Esophagus muscularis mucosa (tissue), 4 donors: ENCODE measurements at regions not wholly inside any gene's neighbourhood (a gene's known extent, or its start where the extent isn't known, plus 50 kb on each side); places are given as distances from the start of the nearest gene placed in this dataset.
"Not testable (repeated sequence)": the region's sequence is repeated elsewhere in the genome, so short reads cannot be mapped to it uniquely, and the experiment has no call there.

Experiments used
- CTCF ChIP-seq, 3 experiments: fragments of 200-600 bp in 2 of 3; fragments of 450-650 bp in 1 of 3; sonication (generic) in 2 of 3; IDR thresholded peaks; one replicate each; pipeline ENCODE4 v1.5.1; 2017 to 2019; ENCODE audit warnings: antibody characterized with exemption in 3 of 3, mild to moderate bottlenecking in 2 of 3, moderate library complexity in 1 of 3
- EP300 ChIP-seq: sonication (generic); formaldehyde crosslinking; IDR thresholded peaks from one replicate; pipeline ENCODE4 v1.6.1; 2017; ENCODE audit warnings: antibody characterized with exemption
- POLR2A ChIP-seq: fragments of 450-650 bp; IDR thresholded peaks from one replicate; pipeline ENCODE4 v1.6.1; 2017; ENCODE audit warnings: antibody characterized with exemption, moderate library complexity, mild to moderate bottlenecking, low read depth
- POLR2AphosphoS5 ChIP-seq, 2 donors: sonication (generic); formaldehyde crosslinking; IDR thresholded peaks; one replicate each; pipeline ENCODE4 v1.6.1; 2017; ENCODE audit warnings: antibody characterized with exemption in 2 of 2

- TF ChIP-seq CTCF (IDR thresholded peaks at IDR 0.05); POLR2A; POLR2AphosphoS5 (IDR thresholded peaks at IDR 0.05); EP300: not testable (repeated sequence)
These were observed 177.2 kb downstream of the LMLN start for GRCh38 chr3:198137038-198137835.
